SKM-1 treated with dmso at 0.1 percent for 144 hours (cell line): ENCODE measurements at regions not wholly inside any gene's neighbourhood (a gene's known extent, or its start where the extent isn't known, plus 50 kb on each side); places are given as distances from the start of the nearest gene placed in this dataset.

Experiments
- DNase-seq: peaks from one replicate; lab custom pipeline; 2025; ENCODE audit not compliant: unreplicated experiment; lab: John Stamatoyannopoulos, UW

DNA sequence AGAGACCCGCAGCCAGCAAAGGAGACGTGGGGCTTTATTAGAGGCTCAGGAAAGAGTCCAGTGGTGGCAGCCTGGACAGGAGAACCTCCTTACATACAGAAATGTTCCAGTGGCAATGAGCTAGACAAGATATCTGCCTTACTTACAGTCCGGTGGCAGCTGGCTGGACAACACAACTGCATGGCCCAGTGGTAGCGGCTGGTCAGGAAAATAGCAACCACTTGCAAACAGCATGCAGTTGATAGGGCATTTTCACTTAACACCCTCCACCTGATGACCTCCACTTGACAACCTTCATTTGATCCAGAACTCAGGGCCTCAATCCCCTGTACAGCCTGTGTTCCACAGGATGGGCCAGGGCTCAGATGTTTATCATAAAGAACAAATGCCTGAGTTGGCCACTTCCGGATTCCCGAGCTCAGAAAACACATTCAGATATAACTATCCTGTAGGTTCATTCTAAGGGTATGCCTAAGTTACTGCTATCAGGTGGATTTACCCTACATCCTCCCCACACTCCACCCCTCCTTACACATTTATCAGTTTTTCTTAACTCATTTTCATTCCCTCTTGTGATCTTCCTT lies 63.3 kb upstream of the ITPRID2 start:
- no peak for DNase-seq

DNA sequence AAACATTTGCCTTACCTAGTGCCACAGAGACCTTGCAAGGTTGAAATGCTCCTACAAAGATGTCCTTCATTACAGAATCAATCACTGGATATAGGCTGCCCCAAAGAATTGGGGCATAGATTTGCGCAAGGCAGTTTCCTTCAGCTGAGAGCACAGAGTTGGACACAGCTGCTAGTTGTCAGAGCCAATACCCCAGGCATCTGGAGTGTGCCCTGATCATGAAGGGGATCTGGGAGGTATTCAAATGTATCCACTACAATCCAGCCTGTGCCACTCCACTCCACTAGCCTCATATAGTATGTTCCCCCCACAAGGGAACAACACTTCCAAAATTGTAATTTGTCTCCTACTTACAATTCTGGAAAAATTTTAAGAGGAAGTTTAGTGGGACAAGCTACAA lies 62.3 kb upstream of the ITPRID2 start:
- no peak for DNase-seq

DNA sequence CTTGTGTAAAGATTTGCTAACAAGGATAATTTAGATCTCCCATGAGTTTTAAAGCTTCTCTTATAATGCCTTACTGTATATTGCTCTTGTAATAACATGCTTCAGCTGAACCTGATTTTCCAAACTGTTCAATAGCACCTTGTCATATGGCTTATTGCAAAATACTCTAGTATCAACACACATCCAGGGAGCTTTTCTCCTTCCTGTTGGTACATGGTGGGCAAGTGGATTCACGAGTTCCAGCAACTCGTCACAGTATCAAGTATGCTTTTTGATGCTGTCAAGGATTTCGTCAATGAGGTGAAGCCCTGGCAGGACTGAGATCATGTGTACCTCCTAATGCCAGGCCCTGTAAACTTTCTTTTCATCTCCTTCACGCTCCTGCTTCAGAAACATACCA lies 59.5 kb upstream of the ITPRID2 start:
- DNase-seq: no peak

DNA sequence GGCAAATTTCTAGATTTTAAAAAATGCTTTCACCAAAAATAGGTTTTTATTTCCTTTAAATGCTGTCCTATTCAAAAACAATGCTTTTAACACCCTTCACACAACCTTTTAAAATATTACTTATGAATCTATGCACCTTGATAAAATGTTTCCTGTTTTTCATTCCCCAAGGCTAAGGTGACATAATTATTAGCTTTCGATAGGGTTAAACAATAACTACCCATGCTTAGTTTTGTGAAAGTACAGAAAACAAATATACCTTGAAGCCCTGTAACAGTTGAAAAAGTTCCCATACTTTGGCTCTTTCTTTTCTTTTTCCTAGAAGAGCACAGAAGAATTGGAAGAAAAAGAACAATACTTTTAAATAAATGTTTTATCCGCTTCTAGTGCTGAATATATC lies 54.9 kb upstream of the ITPRID2 start:
- no peak for DNase-seq

DNA sequence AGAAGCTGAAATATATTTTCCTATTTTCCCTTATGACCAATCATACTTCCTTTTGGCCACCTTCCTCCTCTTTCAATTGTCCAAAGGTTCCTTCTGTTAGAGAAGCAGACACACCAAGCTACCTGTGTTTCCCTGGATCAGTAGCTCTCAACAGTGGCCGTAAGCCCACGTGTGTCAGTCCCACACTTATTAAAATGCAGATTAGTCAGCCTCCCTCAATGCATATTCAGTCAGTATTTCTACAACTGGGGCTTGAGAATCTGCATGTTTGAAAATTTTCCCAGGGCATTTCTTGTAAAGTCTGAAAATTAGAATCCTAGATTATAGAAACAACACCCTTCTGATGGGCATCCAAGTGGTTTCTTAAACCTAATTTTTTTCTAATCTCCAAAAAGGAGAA lies 54.0 kb upstream of the ITPRID2 start:
- no peak for DNase-seq

DNA sequence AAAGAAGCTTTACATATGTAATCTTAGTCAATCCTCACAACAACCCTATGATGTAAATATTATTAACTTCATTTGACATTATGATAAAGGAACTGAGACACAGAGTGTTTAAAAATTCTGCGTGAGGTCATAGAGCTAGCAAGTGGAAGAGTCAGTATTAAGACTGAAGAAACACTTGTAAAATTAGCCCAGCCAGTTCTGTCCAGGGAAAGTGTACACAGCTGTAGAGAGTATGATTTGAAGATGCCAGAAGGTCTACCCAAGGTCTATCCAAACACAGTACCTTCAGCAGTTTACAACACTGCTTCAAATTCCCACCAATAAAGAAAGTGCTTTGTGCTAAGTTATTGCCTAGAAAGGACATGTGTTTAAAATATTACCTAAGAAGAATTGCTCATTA lies 51.7 kb upstream of the ITPRID2 start:
- DNase-seq: no peak

DNA sequence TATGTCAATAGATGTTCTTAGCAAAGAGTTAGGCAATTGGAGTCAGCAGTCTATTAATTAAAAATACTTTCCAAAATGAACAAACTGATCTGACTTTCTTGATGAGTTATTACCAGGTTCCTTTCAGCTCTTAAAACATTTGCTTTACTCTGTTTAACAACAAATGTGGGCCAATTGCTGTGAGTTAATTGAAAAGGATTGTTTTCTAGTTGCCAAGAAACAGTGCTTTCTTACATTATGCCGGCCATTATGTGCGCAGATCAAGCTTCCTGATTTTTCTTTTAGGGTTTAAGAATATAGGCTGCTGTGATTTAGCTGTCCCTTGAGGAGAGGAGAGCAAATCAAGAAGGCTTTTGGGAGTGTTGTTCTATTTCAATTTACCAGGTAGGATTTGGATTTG lies 50.5 kb upstream of the ITPRID2 start:
- no peak for DNase-seq
